ENCODE measurements at regions not wholly inside any gene's neighbourhood (a gene's known extent, or its start where the extent isn't known, plus 50 kb on each side); places are given as distances from the start of the nearest gene placed in this dataset.

DNA sequence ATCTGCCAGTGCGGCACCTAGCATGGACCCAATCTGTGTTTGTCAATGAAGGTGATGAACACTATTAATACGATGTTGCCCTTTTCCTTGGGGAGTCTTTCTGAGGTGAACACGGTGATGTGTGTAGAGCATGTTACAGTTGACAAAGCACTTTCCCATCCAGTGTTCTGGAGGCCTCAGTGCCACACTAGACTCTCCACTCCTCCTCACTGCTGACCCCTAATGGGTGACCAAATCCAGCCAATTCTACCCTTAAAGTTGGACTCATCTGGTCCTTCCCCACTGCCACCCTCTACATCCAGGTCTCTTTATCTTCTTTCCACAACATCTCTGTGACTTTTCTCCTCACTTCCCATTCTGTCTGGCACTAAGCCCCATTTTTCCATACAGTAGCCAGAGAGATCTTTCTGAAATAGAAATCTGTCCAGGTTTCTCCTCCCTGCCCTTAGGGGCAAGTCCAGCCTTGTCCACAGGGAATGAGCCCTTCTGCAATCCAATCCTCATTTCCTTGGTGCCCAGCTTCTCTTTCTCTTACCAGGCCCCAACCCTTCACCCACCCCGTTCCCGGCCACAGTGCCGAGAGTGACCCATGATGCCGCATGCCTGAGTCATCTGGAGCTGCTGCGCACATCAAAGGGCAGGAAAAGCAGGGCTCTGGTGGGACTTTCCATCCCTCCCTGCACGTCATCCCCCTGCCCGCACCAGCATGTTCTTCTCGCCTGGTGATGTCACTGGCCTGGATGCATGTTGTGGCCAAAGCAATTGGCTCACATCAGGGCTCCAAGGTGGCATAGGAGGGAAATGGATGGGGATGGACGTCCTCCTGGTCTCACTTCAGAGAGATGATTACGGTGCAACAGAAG lies 64.2 kb downstream of the RASSF10 start:
- H3K27ac ChIP-seq (ENCODE audit: low read depth, low read length) = no peak overlapping the region
- FAIRE-seq (no peak), DNase-seq (ENCODE audit: low read depth in 1 of 2, low spot score in 2 of 2) (no peak)
- TF ChIP-seq CTCF (IDR thresholded peaks at IDR 0.05; ENCODE audit: control extremely low read depth in 1 of 3, insufficient read depth in 1 of 3, low read depth in 1 of 3, low read length in 3 of 3) (peak in 1 of 3 experiments; percentile 11; a peak in 1 of 4 replicates), FOSL1 (IDR thresholded peaks at IDR 0.05; ENCODE audit: insufficient read depth, low read depth, low read length) (no peak)
- H2AK5ac ChIP-seq (ENCODE audit: low read depth, low read length) = no peak overlapping the region
- H2BK5ac ChIP-seq (ENCODE audit: low read depth, low read length) = no peak overlapping the region
- no peak overlapping the region for H2BK120ac ChIP-seq (replicated peaks; ENCODE audit: low read depth, low read length)
- POLR2A ChIA-PET (ENCODE audit: partially characterized antibody) = no interaction called here
- H4K5ac ChIP-seq (ENCODE audit: insufficient read length, low read depth, low read length) = no peak overlapping the region
- H3K18ac ChIP-seq (ENCODE audit: extremely low read depth, low read length) = no peak overlapping the region
- H3K4me2 ChIP-seq (ENCODE audit: insufficient read depth in 1 of 2, low read depth in 2 of 2, low read length in 2 of 2) = no peak overlapping the region
- no peaks in the 10 kb centered on the region for H3K27me3 ChIP-seq (replicated peaks in 1 of 4; ENCODE audit: control insufficient read depth in 3 of 4, extremely low read depth in 1 of 4, insufficient read depth in 3 of 4, low read length in 3 of 4)
- H4K20me1 ChIP-seq (replicated peaks in 1 of 2; ENCODE audit: control insufficient read depth in 1 of 2, insufficient read depth in 2 of 2, low read length in 2 of 2) = no peaks in the 10 kb centered on the region
- no peak overlapping the region for H3K4me3 ChIP-seq (ENCODE audit: extremely low read depth in 1 of 4, insufficient read depth in 2 of 4, low read depth in 3 of 4, low read length in 4 of 4)
- H3K9me3 ChIP-seq (ENCODE audit: insufficient read depth in 2 of 2, low read depth in 1 of 2, low read length in 1 of 2) = no peaks in the 10 kb centered on the region
- H3K79me1 ChIP-seq (ENCODE audit: low read depth, low read length) = no peaks in the 10 kb centered on the region
- H3K79me2 ChIP-seq (ENCODE audit: control insufficient read depth in 1 of 2, insufficient read depth in 2 of 2, low read length in 2 of 2) = no peaks in the 10 kb centered on the region
- H3K23me2 ChIP-seq (ENCODE audit: low read depth, low read length) = no peaks in the 10 kb centered on the region
- H2BK15ac ChIP-seq (ENCODE audit: low read length) = no peak overlapping the region
- no peak overlapping the region for H3K4ac ChIP-seq (replicated peaks; ENCODE audit: insufficient read length, low read depth, low read length)
- H3K4me1 ChIP-seq (replicated peaks in 1 of 4; ENCODE audit: control insufficient read depth in 3 of 4, insufficient read depth in 4 of 4, low read length in 3 of 4) = no peaks in the 10 kb centered on the region; a peak in 1 of 7 replicates
- H2BK20ac ChIP-seq (ENCODE audit: low read length) = no peak overlapping the region
- H3K9ac ChIP-seq (replicated peaks in 1 of 4; ENCODE audit: extremely low read depth in 1 of 4, low read depth in 3 of 4, low read length in 3 of 4) = no peak overlapping the region
- H3K36me3 ChIP-seq (ENCODE audit: control insufficient read depth in 2 of 4, insufficient read depth in 4 of 4, low read length in 3 of 4) = no peaks in the 10 kb centered on the region
- H2BK12ac ChIP-seq (ENCODE audit: low read depth, low read length) = no peak overlapping the region
- CTCF ChIA-PET (ENCODE audit: partially characterized antibody) = interaction anchor here (0.5 to 1.5 kb wide), 4 partner anchors 17 to 575 kb away, joined by 3 to 8 read pairs (median 3); no protein-coding TSS in a partner anchor
- no peak overlapping the region for H3K56ac ChIP-seq (replicated peaks; ENCODE audit: insufficient read length, low read depth, low read length)
- no peak overlapping the region for H4K91ac ChIP-seq (replicated peaks; ENCODE audit: insufficient read length, low read length)
- H3K23ac ChIP-seq (ENCODE audit: insufficient read length) = no peak overlapping the region
- H3K14ac ChIP-seq (ENCODE audit: insufficient read length) = no peak overlapping the region
- H4K8ac ChIP-seq (ENCODE audit: extremely low read depth, insufficient read depth, low read length) = no peak overlapping the region
- no peak overlapping the region for H2AFZ ChIP-seq (ENCODE audit: low read length)
- WGBS, 2 experiments (ENCODE audit: extremely low coverage in 1 of 2, insufficient coverage in 1 of 2, insufficient read length in 1 of 2, insufficient replicate concordance in 2 of 2, low coverage in 1 of 2, low lambda C conversion rate in 2 of 2, missing lambda C conversion rate in 1 of 2) = 93% methylated on average over 13 of the region's 13 CpGs; no CpG with 5 or more reads in 1 of the 2 experiments
